Middle frontal gyrus (tissue), 1 donor: ENCODE measurements at regions not wholly inside any gene's neighbourhood (a gene's known extent, or its start where the extent isn't known, plus 50 kb on each side); places are given as distances from the start of the nearest gene placed in this dataset.

ENCODE experiments used
- DNase-seq: peaks from one replicate; pipeline ENCODE4 v3.0.0-alpha.2; 2015; ENCODE audit warnings: low spot score; ENCODE audit errors: extremely low spot score

DNA sequence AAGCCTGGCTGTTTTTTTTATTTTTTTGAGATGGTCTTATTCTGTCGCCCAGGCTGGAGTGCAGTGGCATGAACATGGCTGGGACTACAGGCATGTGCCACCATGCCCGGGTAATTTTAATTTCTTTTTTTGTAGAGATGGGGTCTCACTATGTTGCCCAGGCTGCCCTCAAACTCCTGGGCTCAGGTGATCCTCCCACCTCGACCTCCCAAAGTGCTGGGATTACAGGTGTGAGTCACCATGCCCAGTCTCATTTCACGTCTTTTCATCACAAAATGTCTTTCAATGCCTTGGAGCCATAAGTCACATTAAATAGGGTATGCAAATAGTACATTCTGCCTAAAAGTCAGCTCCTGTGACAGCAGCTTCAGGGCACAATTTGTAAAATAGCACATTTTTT, 52.8 kb downstream of the SOX2 start:
- DNase-seq: no peak

DNA sequence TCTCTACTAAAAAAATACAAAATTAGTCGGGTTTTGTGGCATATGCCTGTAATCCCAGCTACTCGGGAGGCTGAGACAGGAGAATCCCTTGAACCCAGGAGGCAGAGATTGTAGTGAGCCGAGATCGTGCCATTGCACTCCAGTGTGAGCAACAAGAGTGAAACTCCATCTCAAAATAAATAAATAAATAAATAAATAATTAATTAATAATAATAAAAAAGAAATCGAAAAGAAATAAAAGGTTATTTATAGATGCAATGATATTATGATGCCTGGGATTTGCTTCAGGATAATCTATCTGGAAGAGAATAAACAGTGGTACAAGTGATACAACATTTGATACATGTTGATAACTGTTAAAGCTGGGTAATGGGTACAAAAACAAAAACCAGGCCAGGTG, 58.6 kb downstream of the SOX2 start:
- DNase-seq: no peak

- no peak for DNase-seq
Measured at GRCh38 chr3:181771120-181771519, 59.4 kb downstream of the SOX2 start.

- no peak for DNase-seq
Measured at GRCh38 chr3:181772166-181772565, 60.4 kb downstream of the SOX2 start.

GRCh38 chr3:181773921-181774320, 62.2 kb downstream of the SOX2 start:
- DNase-seq: no peak

- DNase-seq: no peak
Measured at GRCh38 chr3:181782306-181782954, 70.7 kb downstream of the SOX2 start.

- DNase-seq: no peak
Measured at GRCh38 chr3:181790561-181790960, 78.8 kb downstream of the SOX2 start.

DNA sequence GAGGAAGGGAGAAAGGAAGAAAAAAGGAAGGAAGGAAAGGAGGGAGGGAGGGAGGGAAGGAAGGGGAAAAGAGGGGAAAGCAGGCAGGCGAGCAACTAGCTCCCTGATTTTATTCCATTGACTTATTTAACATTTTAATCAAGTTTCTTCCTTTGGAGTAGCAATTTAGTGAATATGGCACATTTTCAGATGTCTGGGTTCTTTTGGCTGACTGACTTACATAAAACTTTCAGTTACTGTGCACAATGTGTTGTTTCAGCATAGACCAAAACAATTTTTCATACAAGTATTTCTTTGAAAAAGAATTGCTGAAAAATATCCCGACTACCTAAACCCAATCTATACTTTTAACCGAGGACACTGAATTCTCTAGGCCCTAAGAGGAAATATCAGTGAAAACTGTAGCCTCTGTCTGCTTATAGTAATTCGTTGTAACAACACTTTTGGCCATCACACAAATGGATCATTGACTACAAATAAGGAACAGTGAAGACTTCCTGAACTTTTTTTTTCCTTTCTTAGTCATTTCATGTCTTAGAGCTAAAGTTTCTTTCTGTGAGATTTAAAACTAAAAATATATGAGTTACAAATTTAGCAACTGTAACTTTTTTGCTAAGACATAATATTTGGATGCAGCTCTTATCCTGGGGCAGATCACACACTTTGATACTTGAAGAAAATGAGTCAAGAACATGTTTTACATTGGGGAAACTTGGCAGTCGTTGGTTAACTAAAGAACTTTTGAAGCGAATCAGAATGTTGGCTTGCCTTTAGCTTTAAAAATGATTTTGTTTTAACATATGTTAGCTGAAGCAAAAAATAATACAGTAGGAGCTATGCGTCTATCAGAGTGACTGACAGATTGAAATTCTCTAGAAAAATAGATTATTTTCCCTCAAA, 79.6 kb downstream of the SOX2 start:
- DNase-seq: no peak

DNA sequence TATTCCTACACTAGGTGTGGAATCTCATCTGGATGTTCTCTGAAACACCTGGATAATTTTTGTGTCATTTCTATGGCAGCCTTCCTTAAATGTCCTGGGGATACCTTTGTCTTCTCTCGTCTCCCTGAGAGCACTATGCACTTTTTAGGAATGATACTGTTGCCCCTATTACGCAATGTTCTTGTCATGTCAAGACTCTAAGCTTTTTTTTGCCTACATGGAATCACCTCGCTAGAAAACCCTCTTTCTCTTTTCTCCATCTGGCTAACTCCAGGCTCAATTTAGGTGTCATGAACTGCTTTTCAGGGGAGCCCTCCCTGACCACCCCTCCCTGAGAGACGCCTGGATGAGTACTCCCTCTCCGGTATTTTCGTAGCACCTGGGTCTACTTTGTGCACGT, 81.3 kb downstream of the SOX2 start:
- DNase-seq: no peak

DNA sequence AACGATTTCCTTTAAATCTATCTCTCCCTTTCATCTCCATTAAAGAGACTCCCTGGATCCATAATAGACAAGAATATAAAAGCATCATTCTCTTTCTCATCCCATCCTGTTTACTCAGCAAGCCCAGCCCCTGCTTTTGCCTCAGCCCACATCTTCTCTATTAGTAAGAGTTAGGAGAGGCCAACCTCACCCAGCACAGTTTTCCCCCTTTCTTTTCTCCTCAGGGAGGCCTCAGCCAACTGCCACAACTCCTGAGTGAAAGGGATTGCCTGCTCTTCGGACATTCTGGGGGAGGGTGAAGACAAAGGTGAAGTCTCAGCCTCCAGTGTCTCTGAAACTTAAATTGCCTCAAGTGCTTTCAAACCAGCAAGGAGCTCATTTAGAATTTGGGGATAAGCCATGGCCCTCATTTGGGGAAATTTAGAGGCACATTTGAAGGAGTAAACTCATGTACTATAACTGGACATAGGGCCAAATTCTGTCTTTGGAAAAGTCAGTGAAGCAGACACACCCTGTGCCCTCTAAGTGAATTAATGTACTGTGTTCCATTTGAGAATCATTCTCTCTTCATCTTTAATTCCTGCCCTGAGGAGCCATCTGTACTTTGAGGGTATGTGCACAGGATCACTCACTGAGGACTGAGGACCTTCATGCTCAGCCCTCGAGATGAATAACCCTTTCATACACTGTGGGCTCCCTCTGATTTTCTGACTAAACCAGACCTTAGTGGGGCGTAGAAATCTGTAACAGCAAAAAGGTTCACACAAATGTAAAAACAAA, 82.5 kb downstream of the SOX2 start:
- no peak for DNase-seq

DNA sequence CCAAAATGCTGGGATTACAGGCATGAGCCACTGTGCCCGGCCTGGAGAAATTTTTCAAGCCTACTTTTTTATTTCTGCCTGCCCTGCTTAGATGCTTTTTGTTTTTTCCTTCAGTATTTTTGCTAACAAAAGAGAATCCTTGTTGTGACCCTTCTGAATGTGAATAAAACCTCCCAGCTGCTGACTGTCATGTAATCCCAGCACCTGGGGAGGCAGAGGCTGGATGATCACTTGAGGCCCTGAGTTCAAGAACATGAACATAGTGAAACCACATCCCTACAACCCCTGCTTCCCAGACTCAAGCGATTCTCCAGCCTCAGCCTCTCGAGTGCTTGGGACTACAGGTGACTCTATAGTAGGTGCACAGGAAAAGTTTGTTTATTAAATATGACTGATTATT, 84.9 kb downstream of the SOX2 start:
- no peak for DNase-seq

GRCh38 chr3:181797431-181797830, 85.7 kb downstream of the SOX2 start:
- no peak for DNase-seq

- DNase-seq: no peak
Measured at GRCh38 chr3:181805703-181806102, 94.0 kb downstream of the SOX2 start.

DNA sequence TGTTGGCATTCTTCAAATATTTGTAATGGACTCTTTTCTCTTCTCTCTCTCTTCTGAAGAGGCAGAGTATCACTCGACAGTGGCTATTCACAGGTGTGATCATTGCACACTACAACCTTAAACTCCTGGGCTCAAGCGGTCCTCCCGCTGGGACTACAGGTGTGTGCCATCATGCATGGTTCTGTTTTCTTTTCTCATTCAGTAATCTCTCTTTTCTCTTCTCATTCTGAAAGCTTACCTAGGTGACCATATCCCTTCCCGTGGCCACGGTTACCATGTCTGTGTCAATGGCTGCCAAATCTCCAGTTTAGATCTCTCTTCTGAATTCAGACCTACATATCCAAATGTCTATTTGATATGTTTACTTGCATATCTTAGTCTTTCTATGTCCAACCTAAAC, 96.3 kb downstream of the SOX2 start:
- DNase-seq: no peak

- DNase-seq: no peak
Measured at GRCh38 chr3:181823716-181824115, 112.0 kb downstream of the SOX2 start.

DNA sequence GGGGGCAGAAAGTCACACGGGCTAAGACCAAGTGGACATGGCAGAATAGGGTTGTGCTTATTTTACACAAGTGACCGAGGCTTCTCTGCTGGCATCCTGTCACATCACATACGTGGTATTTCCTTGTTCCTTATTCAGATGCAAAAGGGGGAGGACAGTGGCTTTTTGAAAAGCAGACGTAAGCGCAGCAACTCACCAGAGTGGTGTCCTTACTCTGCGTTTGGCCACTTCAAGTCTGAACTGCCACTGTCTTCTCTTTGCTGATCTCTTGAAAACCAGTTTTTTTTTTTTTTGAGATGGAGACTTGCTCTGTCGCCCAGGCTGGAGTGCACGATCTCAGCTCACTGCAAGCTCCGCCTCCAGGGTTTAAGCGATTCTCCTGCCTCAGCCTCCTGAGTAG, 113.2 kb downstream of the SOX2 start:
- no peak for DNase-seq

DNA sequence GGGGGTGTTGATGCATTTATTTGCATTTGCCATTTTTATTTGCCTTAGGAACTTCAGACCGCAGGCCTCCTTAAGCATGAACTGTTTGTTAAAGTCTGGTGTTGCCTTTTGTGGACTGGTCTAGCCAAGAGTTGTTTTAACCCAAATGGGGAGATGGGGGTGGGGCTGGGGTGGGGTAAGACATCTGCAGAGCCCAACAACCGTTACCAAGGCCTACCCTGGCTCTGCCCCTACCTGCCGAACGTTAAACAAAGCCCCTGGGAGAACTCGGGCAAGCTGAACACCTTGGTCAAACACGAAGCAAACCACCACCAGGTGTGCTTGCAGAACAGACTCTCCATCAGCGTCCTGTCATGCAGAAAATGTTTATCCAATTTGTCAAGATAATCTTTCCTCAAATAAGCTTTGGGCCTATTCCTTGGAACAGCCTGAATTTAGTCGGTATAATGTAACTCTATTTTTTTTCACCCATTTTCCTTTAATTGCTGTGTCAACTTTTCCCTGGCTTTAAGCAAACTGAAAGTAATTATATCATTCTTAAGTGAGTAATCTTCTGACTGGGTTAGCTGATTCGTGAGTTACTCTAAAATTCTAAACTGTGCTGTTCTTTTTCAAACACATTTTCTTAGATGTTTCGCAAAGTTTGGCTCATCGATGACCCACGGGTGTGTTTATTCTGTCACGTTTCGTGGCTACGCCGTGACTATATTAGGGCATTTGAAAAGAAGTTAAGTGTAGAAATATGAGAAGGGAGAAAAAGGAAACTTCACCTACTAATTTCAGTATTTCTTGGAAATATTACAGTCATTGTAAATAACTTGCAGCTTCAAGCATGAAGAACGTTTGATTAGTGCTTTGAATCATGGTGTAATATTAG, 127.6 kb downstream of the SOX2 start:
- DNase-seq: no peak

- DNase-seq: no peak
Measured at GRCh38 chr3:181839916-181840297, 128.2 kb downstream of the SOX2 start.

DNA sequence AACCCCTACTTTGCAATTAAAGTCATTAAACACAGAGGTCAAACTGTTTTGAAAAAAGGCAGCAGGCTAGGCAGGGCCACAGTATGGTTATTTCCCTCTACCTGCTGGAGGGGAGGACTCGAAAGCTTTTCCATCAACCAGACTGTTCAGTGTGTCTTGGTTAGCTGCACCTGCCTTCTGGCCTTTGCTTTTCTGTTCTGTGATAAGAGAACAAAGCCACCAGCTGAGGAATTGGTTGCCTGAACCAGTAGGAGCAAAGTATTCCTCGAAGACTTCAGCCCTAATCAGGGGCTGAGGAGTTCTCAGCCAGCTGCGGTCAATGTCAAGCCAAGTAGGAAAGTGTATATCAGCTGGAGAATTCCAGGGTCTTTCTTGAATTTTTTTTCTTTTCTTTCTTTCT, 132.5 kb downstream of the SOX2 start:
- DNase-seq: no peak

DNA sequence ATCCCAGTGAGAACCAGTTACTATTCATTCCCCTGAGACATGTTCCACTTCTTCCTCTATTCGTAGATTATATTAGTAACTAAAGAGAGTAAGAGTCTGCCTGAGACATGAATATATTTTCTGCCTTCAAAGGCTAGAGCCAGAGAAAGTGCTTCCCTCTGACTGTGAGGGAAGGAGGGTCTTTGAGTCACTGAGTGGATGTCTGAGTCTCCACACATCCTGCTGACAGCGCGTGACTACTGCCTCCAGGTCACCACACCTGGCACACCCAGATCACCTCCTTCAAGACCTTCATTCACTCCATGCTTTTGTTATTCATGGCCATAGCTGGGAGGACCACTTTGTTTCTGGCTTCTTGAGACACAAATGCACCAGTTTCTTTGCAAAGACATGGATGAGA, 135.6 kb downstream of the SOX2 start:
- no peak for DNase-seq

DNA sequence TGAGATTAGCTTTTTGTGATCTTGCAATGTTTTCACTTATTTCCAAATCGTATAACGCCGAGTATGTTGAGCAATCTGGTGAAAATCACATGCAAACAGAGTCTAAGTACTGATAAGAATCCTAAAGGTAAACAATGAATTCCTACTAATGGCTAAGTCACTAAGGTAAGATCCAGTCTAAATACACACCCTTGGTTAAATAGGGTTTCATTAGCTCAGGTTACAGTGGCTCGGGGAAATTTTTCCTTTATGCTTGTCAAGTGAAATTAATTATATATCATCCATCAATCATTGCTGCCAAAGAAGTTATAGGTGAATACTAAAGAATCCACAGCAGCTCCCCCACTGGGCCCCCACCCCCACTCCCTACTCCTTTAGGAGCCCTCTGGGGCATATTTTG, 139.3 kb downstream of the SOX2 start:
- DNase-seq: no peak
